K562 (cell line): ENCODE measurements at regions not wholly inside any gene's neighbourhood (a gene's known extent, or its start where the extent isn't known, plus 50 kb on each side); places are given as distances from the start of the nearest gene placed in this dataset.

Experiments
- ATAC-seq: fragments of 200-7000 bp; cut with Tn5 transposase; 3 replicates; pipeline ENCODE4 v1.9.1; 2020; ENCODE audit warnings: moderate library complexity
- BruUV-seq: library from RNA; stranded (reverse); fragments of 400-500 nt; replicated peaks from 2 replicates; lab custom pipeline; 2021; lab: Mats Ljungman, UMichigan
- CTCF ChIA-PET: fragments of 300-600 bp; formaldehyde crosslinking; extraction: SDS; loops from one replicate; lab custom pipeline; 2021; ENCODE audit warnings: low intra/inter-chr PET ratio; lab: Yijun Ruan, JAX
- POLR2A ChIA-PET: fragments of 300-600, 350-650 bp; sonication (Branson Sonifier 250); formaldehyde crosslinking; extraction: SDS; loops from one replicate; lab custom pipeline; 2021; ENCODE audit warnings: antibody characterized with exemption, inconsistent platforms; lab: Yijun Ruan, JAX
- DNase-seq, 4 experiments: peaks; one replicate each; pipeline versions ENCODE4 v3.0.0 to v3.0.0-alpha.2; 2011 to 2018; ENCODE audit warnings: low spot score in 3 of 4, mixed read lengths in 3 of 4; ENCODE audit errors: extremely low read depth in 1 of 4
- FAIRE-seq: peaks from 2 replicates; lab custom pipeline; 2011; peaks lifted over from hg19 to GRCh38; lab: Jason Lieb, UNC
- H2AFZ ChIP-seq: 2 replicates; pipeline ENCODE4 v1.6.0; 2011; ENCODE audit warnings: low read depth, low read length, control low read depth, inconsistent platforms
- H3K27ac ChIP-seq: fragments of 200-600 bp; 3 replicates; pipeline ENCODE4 v1.8.0; 2011; ENCODE audit warnings: low read depth, mild to moderate bottlenecking, control low read depth, inconsistent platforms, low read length, moderate library complexity, mixed read lengths; ENCODE audit errors: extremely low read depth
- H3K27me3 ChIP-seq, 2 experiments: fragments of 300-600 bp in 1 of 2; 2 replicates in 1 of 2; 3 replicates in 1 of 2; pipeline versions ENCODE4 v1.6.0 to v1.8.0; 2011; ENCODE audit warnings: inconsistent platforms in 2 of 2, low read length in 2 of 2, mild to moderate bottlenecking in 1 of 2, mixed read lengths in 1 of 2, moderate library complexity in 1 of 2; ENCODE audit not compliant: control insufficient read depth in 2 of 2, insufficient read depth in 2 of 2
- H3K36me3 ChIP-seq: fragments of 300-600 bp; 3 replicates; pipeline ENCODE4 v1.8.0; 2011; ENCODE audit warnings: mild to moderate bottlenecking, low read length, inconsistent platforms; ENCODE audit not compliant: control insufficient read depth, insufficient read depth
- H3K4me1 ChIP-seq, 2 experiments: fragments of 200-600 bp in 1 of 2; replicated peaks in 1 of 2; 2 replicates in 1 of 2; 3 replicates in 1 of 2; pipeline versions ENCODE4 v1.5.1 to v1.8.0; 2011; ENCODE audit warnings: inconsistent platforms in 2 of 2, low read length in 2 of 2, mild to moderate bottlenecking in 1 of 2, mixed read lengths in 1 of 2, moderate library complexity in 1 of 2; ENCODE audit not compliant: control insufficient read depth in 2 of 2, insufficient read depth in 2 of 2
- H3K4me2 ChIP-seq: 2 replicates; pipeline ENCODE4 v1.6.1; 2011; ENCODE audit warnings: low read length, control low read depth, inconsistent platforms, mixed read lengths; ENCODE audit not compliant: insufficient read depth
- H3K4me3 ChIP-seq: fragments of 200-600 bp; sonication (generic), shearing (Covaris generic); 2 replicates; pipeline ENCODE4 v1.5.1; 2016; ENCODE audit warnings: control low read depth, inconsistent platforms
- H3K79me2 ChIP-seq: fragments of 200-600 bp; 3 replicates; pipeline ENCODE4 v1.8.0; 2011; ENCODE audit warnings: low read length, inconsistent platforms; ENCODE audit not compliant: control insufficient read depth, insufficient read depth
- H3K9ac ChIP-seq, 2 experiments: 2 replicates each; pipeline versions ENCODE4 v1.6.0 to v1.6.1; 2011; ENCODE audit warnings: low read depth in 2 of 2, low read length in 2 of 2, control low read depth in 1 of 2, inconsistent platforms in 1 of 2, mild to moderate bottlenecking in 1 of 2, mixed read lengths in 1 of 2; ENCODE audit not compliant: insufficient read depth in 1 of 2
- H3K9me1 ChIP-seq: one replicate; pipeline ENCODE4 v1.6.0; 2011; ENCODE audit warnings: inconsistent platforms, mild to moderate bottlenecking, low read length, moderate library complexity; ENCODE audit not compliant: control insufficient read depth, insufficient read depth
- H3K9me3 ChIP-seq: replicated peaks from 2 replicates; pipeline ENCODE4 v1.5.1; 2011; ENCODE audit warnings: low read depth, low read length, inconsistent platforms; ENCODE audit not compliant: control insufficient read depth, insufficient read depth
- H4K20me1 ChIP-seq: replicated peaks from 2 replicates; pipeline ENCODE4 v1.6.1; 2011; ENCODE audit warnings: low read length, inconsistent platforms, mixed read lengths; ENCODE audit not compliant: control insufficient read depth, insufficient read depth
- ARID1B ChIP-seq: fragments of 450-650 bp; IDR thresholded peaks from 2 replicates; pipeline ENCODE4 v1.6.1; 2016; ENCODE audit warnings: antibody characterized with exemption, mild to moderate bottlenecking, inconsistent platforms
- BMI1 ChIP-seq: fragments of 150-350 bp; IDR thresholded peaks from 2 replicates; pipeline ENCODE4 v1.6.1; 2014; ENCODE audit warnings: low read length
- CXXC5 ChIP-seq: fragments of 250-450 bp; sonication (Bioruptor Pico); IDR thresholded peaks from 2 replicates; pipeline ENCODE4 v1.8.0; 2022; ENCODE audit warnings: inconsistent platforms, mild to moderate bottlenecking, moderate library complexity
- DNMT1 ChIP-seq: fragments of 450-650 bp; IDR thresholded peaks from 2 replicates; pipeline ENCODE4 v1.6.1; 2016; ENCODE audit warnings: antibody characterized with exemption, mild to moderate bottlenecking
- ETV6 ChIP-seq, 3 experiments: fragments of 150-350 bp in 1 of 3; sonication (generic) in 1 of 3; formaldehyde crosslinking in 1 of 3; IDR thresholded peaks; 2 replicates each; pipeline versions ENCODE4 v1.6.1 to v1.8.0; 2014 to 2022; ENCODE audit warnings: borderline replicate concordance in 2 of 3, low read depth in 2 of 3, antibody characterized with exemption in 1 of 3, low read length in 1 of 3, mild to moderate bottlenecking in 1 of 3, missing genetic modification reagents in 1 of 3
- EZH2 ChIP-seq: IDR thresholded peaks from 2 replicates; pipeline ENCODE4 v1.6.1; 2012; ENCODE audit warnings: low read depth, mild to moderate bottlenecking, inconsistent platforms, low read length, borderline replicate concordance
- GTF2F1 ChIP-seq: IDR thresholded peaks from 2 replicates; pipeline ENCODE4 v1.6.1; 2011; ENCODE audit warnings: low read depth, low read length, improper control_type of control experiment
- HMG20A ChIP-seq: fragments of 450-650 bp; formaldehyde crosslinking; conservative IDR thresholded peaks from 2 replicates; pipeline ENCODE4 v1.4.0; 2020; ENCODE audit warnings: mild to moderate bottlenecking, mixed read lengths
- JUND ChIP-seq, 2 experiments: IDR thresholded peaks; 2 replicates in 1 of 2; 3 replicates in 1 of 2; pipeline ENCODE4 v1.6.1; 2011; ENCODE audit warnings: borderline replicate concordance in 2 of 2, low read depth in 2 of 2, low read length in 2 of 2, improper control_type of control experiment in 1 of 2, missing biosample characterization in 1 of 2, missing genetic modification characterization in 1 of 2, missing genetic modification reagents in 1 of 2
- MAFK ChIP-seq: IDR thresholded peaks from 2 replicates; pipeline ENCODE4 v1.6.1; 2011; ENCODE audit warnings: low read length, improper control_type of control experiment
- POLR2H ChIP-seq: IDR thresholded peaks from 2 replicates; pipeline ENCODE4 v1.6.1; 2016; ENCODE audit warnings: missing genetic modification characterization, low read depth, mild to moderate bottlenecking, control low read depth, missing compliant biosample characterization, moderate library complexity
- POU5F1 ChIP-seq: fragments of 150-350 bp; IDR thresholded peaks from 2 replicates; pipeline ENCODE4 v1.6.1; 2014; ENCODE audit warnings: borderline replicate concordance, low read length, low read depth, mild to moderate bottlenecking; ENCODE audit not compliant: partially characterized antibody
- SIRT6 ChIP-seq: IDR thresholded peaks from one replicate; pipeline ENCODE4 v1.6.1; 2012; ENCODE audit warnings: low read depth, mild to moderate bottlenecking, control low read depth, inconsistent platforms, low read length, moderate library complexity
- SMARCC2 ChIP-seq: fragments of 450-650 bp; IDR thresholded peaks from 2 replicates; pipeline ENCODE4 v1.6.1; 2017; ENCODE audit warnings: antibody characterized with exemption, moderate library complexity, mild to moderate bottlenecking, low read depth
- SNAPC5 ChIP-seq: fragments of 250-450 bp; sonication (Bioruptor Pico); IDR thresholded peaks from 2 replicates; pipeline ENCODE4 v1.8.0; 2021; ENCODE audit warnings: moderate library complexity, mild to moderate bottlenecking, inconsistent platforms
- TEAD2 ChIP-seq: fragments of 450-650 bp; IDR thresholded peaks from 2 replicates; pipeline ENCODE4 v1.6.1; 2016; ENCODE audit warnings: missing genetic modification characterization, control low read depth, missing compliant biosample characterization
- TFAP4 ChIP-seq: sonication (generic); formaldehyde crosslinking; IDR thresholded peaks from 2 replicates; pipeline ENCODE4 v1.8.0; 2022; ENCODE audit warnings: missing genetic modification reagents, mild to moderate bottlenecking, moderate library complexity, borderline replicate concordance
- ZKSCAN1 ChIP-seq: fragments of 150-350 bp; IDR thresholded peaks from 2 replicates; pipeline ENCODE4 v1.6.1; 2016; ENCODE audit warnings: low read depth, low read length
- ZNF3 ChIP-seq: fragments of 250-450 bp; sonication (Bioruptor Pico); IDR thresholded peaks from 2 replicates; pipeline ENCODE4 v1.5.0; 2021; ENCODE audit warnings: mild to moderate bottlenecking, moderate library complexity
- ZNF561 ChIP-seq: fragments of 450-650 bp; formaldehyde crosslinking; conservative IDR thresholded peaks from 2 replicates; pipeline ENCODE4 v1.4.0; 2020; ENCODE audit warnings: mild to moderate bottlenecking, moderate library complexity
- WGBS: fragments of 100-300 bp; shearing (Covaris generic); methylation state at CpG from one replicate; pipeline ENCODE4 v1.1.6; 2016; ENCODE audit warnings: low coverage, mixed read lengths; ENCODE audit not compliant: insufficient coverage; ENCODE audit errors: missing lambda C conversion rate; 5-methylcytosine and 5-hydroxymethylcytosine counted together
- in situ Hi-C: fragments of 300-500 bp; cut with MboI; formaldehyde crosslinking; loops from 4 replicates; pipeline ENCODE4 v1.15.0; 2018; ENCODE audit warnings: inconsistent platforms, mixed read lengths
- intact Hi-C: fragments of 100-400 bp; cut with micrococcal nuclease; formaldehyde crosslinking; loops from 2 replicates; pipeline ENCODE4 v1.14.2; 2022

- TF ChIP-seq ZNF561 (CRISPR knock-in tag): no peak
- TF ChIP-seq JUND (IDR thresholded peaks at IDR 0.05; ENCODE audit: borderline replicate concordance, low read depth, low read length): no peak
- no peak for TF ChIP-seq JUND (tag; IDR thresholded peaks at IDR 0.05; ENCODE audit: borderline replicate concordance, low read depth, low read length)
- no peak for TF ChIP-seq ZKSCAN1
- TF ChIP-seq SMARCC2: no peak
- no peak for TF ChIP-seq TEAD2 (tag)
- no peak for TF ChIP-seq CXXC5 (CRISPR knock-in tag)
- no peak for TF ChIP-seq DNMT1
- no peak for TF ChIP-seq MAFK
- TF ChIP-seq POLR2H (tag): no peak
- TF ChIP-seq ETV6 (IDR thresholded peaks at IDR 0.05; ENCODE audit: borderline replicate concordance in 1 of 2, low read depth in 2 of 2, low read length in 1 of 2): no peak
- TF ChIP-seq ETV6 (CRISPR knock-in tag; IDR thresholded peaks at IDR 0.05; ENCODE audit: borderline replicate concordance): no peak
- no peak for TF ChIP-seq ZNF3
- TF ChIP-seq ARID1B: no peak
Measured at GRCh38 chr13:105959876-105960275, 575.6 kb downstream of the EFNB2 start (continued).

- H3K4me2 ChIP-seq: no peak overlapping the region
- no peak overlapping the region for H2AFZ ChIP-seq
- no peak overlapping the region for H3K27ac ChIP-seq
- H3K9me1 ChIP-seq: no peaks in the 10 kb centered on the region
- ChIA-PET CTCF (no interaction called here), POLR2A (no interaction called here)
- H3K27me3 ChIP-seq: no peaks in the 10 kb centered on the region
- BruUV-seq: no TSS peak
- no peak for FAIRE-seq
- WGBS: 8% methylated on average over 5 of the region's 7 CpGs
- in situ Hi-C loops (no loop called here), intact Hi-C loops (no loop called here)
- no peaks in the 10 kb centered on the region for H3K9me3 ChIP-seq
- no peaks in the 10 kb centered on the region for H3K4me1 ChIP-seq
- no peaks in the 10 kb centered on the region for H3K79me2 ChIP-seq
- no peaks in the 10 kb centered on the region for H4K20me1 ChIP-seq
- H3K9ac ChIP-seq: no peak overlapping the region
- H3K4me3 ChIP-seq: no peak overlapping the region
- no peak for ATAC-seq
- no peaks in the 10 kb centered on the region for H3K36me3 ChIP-seq
- DNase-seq: no peak
- TF ChIP-seq SMARCC2 (no peak), GTF2F1 (no peak), BMI1 (no peak), HMG20A (no peak), SNAPC5 (CRISPR knock-in tag) (no peak), TFAP4 (CRISPR knock-in tag) (no peak), POU5F1 (no peak), SIRT6 (no peak), EZH2 (no peak)
Measured at GRCh38 chr13:105957769-105958438, 577.6 kb downstream of the EFNB2 start.
